IMR-90 (cell line): ENCODE measurements at regions not wholly inside any gene's neighbourhood (a gene's known extent, or its start where the extent isn't known, plus 50 kb on each side); places are given as distances from the start of the nearest gene placed in this dataset.

Source experiments
- CHD1 ChIP-seq: IDR thresholded peaks from 2 replicates; pipeline ENCODE4 v1.6.1; 2012; ENCODE audit warnings: low read depth, low read length, improper control_type of control experiment
- ELK1 ChIP-seq: fragments of 150-350 bp; IDR thresholded peaks from 2 replicates; pipeline ENCODE4 v1.6.1; 2016; ENCODE audit warnings: low read depth, mild to moderate bottlenecking, low read length, moderate library complexity, borderline replicate concordance
- POLR2A ChIP-seq: IDR thresholded peaks from 2 replicates; pipeline ENCODE4 v1.6.1; 2012; ENCODE audit warnings: mild to moderate bottlenecking, low read depth, low read length
- RAD21 ChIP-seq: IDR thresholded peaks from 2 replicates; pipeline ENCODE4 v1.6.1; 2012; ENCODE audit warnings: low read length, improper control_type of control experiment

GRCh38 chr13:52906122-52906903 is 57.9 kb upstream of the PCDH8 start:
- no peak for TF ChIP-seq CHD1
- no peak for TF ChIP-seq RAD21
- no peak for TF ChIP-seq POLR2A
- TF ChIP-seq ELK1 = no peak
